ENCODE measurements at regions not wholly inside any gene's neighbourhood (a gene's known extent, or its start where the extent isn't known, plus 50 kb on each side); places are given as distances from the start of the nearest gene placed in this dataset.
"Not testable (repeated sequence)": the region's sequence is repeated elsewhere in the genome, so short reads cannot be mapped to it uniquely, and the experiment has no call there.

DNA sequence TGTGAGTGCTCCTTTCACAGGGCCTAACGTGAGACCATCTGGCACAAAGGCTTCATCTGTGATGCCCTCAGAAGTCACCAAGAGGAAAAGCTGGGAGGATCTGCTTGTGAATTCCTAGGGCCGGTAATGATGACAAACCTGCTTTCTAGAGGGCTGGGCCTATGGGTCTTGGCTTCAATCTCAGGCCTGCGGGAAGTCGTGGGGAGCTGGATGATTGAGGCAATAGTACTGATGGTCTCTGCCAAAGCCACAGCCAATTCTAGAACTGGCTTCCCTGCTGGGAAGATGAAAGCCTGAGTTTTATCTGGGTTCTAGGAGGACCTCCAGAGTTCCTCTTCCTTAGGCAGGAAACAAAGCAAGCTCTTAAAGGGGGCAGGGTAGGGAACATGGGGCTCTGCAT is 102.7 kb downstream of the TMEM215 start:
- DNase-seq (ENCODE audit: low spot score) = no peak

DNA sequence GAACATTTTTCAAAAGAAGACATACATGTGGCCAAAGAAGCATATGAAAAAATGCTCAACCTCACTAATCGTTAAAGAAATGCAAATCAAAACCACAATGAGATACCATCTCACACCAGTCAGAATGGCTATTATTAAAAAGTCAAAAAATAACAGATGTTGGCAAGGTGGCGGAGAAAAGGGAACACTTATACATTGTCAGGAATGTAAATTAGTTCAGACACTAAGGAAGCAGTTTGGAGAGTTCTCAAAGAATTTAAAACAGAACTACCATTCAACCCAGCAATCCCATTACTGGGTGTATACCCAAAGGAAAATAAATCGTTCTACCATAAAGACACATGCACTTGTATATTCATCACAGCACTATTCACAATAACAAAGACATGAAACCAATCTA is 106.9 kb downstream of the APTX start:
- DNase-seq (ENCODE audit: low spot score) = not testable (repeated sequence)

DNA sequence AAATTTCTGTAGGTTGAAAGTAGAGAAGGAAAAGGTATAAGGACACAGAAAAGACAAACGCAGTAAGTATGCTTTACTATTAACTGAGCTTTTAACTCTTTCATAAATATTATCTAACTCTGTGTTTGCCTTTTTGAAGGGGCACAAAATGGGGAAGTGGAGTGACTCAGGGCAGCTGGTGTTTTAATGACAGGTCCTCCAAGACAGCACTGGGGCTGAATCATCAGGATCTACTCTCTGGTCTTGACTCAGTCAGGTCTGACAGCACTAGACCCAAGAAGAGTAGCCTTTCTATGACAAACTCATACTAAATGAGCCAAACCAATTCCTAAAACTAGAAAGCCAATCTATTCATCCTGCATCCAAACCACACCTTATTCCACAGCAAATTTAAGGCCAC is 102.2 kb downstream of the APTX start:
- no peak for DNase-seq (ENCODE audit: low spot score)

DNA sequence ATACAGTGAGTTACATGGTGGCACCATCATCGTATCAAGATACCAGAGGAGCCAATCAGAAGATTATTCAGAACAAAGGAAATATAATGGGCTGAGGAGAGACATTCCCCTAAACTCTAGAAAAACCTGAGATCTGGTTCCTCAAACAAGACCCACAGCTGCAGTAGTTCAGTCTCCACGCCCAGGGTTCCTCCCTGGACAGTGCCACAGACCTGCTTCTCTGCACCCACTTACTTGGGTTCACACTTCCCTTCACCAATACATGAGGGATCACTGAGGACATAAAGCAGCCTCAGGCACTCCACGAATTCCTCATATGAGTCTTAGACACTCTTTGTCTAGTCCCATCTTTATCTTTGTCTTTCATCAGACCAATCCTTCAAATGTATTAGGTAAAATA is 101.7 kb downstream of the APTX start:
- no peak for DNase-seq (ENCODE audit: low spot score)

DNA sequence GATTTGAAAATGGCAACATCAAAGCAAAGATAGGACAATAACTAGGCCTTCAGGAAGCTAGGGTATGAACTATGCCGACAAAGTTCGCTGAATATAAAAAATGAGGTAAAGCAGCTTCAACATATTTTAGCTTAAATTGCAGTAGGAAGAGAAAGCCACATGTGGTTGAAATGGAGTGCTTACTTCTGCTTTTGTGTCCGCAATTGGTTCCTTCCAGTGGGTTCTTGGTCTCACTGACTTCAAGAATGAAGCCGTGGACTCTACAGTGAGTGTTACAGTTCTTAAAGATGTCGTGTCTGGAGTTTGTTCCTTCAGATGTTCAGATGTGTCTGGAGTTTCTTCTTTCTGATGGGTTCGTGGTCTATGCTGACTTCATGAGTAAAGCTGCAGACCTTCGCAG is 95.2 kb downstream of the APTX start:
- DNase-seq (ENCODE audit: low spot score) = no peak

DNA sequence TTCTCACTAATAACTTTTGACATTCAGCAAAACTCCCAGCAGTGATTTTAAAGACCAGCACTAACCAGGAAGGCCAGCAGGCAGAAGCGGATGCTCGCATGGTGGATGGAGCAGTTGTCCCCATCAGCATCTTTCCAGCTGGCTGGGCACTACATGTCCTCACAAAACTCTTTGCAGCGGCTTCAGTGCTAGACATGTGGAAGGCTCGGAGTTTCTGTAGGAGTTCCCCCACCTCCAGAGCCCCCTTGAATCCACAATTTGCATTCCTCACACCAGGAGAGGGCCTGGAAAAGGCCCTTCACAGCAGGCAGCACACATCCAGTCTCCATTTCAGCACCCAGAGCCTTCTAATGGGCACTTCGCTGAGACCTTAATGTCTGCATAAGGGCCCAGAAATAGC is 85.6 kb downstream of the APTX start:
- DNase-seq (ENCODE audit: low spot score) = no peak

DNA sequence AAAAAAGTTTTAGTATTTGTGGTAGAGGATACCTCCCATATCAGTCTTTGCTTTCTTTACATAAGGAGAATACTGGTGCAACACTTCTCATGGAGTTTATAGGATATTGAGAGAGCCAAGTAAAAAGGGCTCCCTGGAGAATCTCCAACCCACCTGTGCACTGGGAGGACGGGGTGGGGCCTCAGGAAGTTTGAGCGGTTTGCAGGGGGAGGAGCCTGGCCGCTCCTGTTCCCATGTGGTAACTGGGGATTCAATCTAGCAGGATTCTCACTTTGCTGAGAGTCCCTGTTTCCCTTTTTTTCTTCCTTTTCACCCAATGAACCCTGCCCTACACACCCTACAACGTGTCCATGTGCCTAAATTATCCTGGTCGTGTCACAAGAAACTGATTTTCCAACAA is 82.8 kb downstream of the APTX start:
- DNase-seq (ENCODE audit: low spot score) = no peak
